ENCODE measurements at regions not wholly inside any gene's neighbourhood (a gene's known extent, or its start where the extent isn't known, plus 50 kb on each side); places are given as distances from the start of the nearest gene placed in this dataset.

DNA sequence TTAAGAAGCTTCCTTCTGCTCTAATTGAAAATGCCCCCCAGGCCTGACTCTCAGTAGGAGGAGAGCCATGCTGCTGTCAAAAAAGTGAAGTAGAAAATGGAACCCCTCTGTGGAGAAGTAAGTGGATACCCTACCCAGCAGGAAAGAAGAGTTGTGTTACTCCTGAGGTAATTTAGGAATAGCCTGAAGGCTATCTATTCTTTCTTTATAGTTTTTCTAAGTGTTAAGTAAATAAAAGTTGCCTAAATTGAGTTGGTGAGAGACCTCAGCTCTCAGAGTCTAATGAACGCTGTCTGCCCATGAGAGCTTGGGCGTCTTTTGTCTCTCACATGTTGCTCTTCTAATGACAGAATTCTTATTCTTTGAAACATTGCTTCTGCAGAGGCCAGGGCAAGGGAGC is 116.2 kb downstream of the NSUN3 start:
- intact Hi-C loops (cut with micrococcal nuclease), result no loop called here

DNA sequence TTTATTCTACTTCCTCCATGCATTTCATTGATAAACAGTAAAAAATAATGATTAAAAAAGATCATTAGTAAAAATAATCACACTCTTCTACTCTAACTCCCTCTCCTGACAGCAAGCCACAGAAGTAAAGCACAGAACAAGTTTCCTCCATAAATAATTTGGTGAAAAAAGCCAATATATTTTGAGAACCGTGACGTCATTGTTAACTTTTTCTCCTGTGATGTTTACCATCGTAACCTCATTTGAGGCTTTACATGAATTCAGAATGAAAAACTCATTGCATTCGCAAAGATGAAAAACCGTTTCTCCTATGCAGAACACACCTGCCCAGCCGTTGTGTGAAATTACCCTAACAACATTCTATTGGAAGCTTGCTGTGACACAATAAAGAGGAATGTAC is 120.7 kb downstream of the NSUN3 start:
- intact Hi-C loops (cut with micrococcal nuclease), result no loop called here

DNA sequence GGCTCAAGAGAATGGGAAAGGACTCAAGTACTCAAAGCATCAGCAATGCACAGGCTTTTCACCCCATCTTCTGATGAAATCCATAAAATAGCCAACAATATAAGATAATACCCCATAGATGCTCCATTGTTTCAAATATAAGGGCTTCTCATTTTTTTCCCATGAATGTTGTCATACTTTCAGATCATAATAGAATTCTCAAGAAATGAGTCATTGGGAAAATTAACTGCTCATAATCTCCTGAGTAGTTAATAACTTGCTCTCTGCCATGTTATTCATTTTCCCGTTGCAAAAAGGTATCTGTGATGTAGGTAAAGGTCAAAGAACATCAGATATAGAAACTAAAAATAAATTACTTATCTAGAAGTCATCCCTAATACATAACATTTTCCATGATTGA is 121.9 kb downstream of the NSUN3 start:
- intact Hi-C loops (cut with micrococcal nuclease), result no loop called here

DNA sequence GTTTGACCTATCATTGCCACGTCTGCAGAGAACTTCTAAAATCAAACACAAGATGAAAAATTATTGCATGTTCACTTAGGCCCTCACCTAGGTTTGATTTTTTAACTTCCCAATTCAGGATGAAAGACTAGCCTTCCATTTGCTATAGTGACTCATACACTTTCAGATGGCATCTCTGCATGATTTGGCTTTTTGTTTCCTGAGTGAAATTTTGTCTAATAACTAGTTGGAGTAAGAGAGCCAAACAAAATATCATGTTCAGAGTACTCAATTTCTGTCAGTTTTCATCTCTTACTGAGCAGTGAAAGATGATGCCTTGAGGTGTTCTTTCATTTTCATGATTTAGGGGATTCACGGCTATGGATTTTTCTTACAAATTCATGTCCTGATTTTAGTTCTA is 122.9 kb downstream of the NSUN3 start:
- intact Hi-C loops (cut with micrococcal nuclease), result no loop called here

DNA sequence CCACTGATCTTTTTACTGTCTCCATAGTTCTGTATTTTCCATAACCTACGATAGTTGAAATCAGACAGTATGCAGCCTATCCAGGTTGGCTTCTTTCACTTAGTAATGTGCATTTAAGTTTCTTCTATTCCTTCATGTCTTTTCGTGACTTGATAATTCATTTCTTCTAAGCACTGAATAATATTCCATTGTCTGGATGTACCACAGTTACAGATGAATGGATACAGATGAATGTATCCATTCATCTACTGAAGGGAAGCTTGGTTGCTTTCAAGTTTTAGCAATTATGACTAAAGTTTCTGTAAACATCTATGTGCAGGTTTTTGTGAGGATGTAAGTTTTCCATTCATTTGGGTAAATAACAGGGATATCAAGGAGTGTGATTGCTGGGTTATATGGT is 124.8 kb downstream of the NSUN3 start:
- intact Hi-C loops (cut with micrococcal nuclease), result no loop called here

DNA sequence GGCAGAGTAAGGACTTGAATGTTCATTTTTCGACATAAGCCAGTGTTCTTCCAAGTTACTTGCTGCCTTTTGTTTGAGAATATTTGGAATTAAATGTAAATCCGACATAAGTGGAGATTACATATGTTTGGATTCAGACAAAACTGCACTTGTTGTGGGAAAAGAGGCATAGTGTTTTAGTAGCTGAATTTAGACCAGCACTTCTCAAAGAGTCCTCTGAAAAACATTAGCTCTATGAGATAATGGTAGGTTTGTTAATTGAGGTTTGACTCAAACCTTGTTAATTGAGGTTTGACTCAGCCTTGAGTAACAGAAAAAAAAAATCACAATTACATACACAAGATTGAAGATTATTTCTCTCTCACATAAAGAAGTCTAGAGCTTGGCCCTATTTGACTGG is 132.5 kb downstream of the NSUN3 start:
- intact Hi-C loops (cut with micrococcal nuclease), result no loop called here

DNA sequence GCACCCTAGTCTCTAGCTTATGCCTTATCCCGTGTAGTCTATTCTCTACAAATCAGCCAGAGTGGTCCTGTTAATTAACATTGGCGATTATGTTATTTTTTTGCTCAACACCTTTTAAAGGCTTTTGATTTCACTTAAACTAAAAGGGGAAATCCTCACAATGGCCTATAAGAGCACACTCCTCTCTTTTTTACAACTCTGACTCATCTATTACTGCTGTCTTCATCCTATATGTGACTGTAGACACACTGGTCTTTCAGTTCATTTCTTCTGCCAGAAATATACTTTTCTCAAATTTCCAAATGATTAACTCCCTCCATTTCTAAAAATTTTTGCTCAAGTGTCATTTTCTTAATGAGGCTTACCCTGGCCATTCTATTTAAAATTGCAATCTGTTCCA is 143.4 kb downstream of the NSUN3 start:
- intact Hi-C loops (cut with micrococcal nuclease), result no loop called here

DNA sequence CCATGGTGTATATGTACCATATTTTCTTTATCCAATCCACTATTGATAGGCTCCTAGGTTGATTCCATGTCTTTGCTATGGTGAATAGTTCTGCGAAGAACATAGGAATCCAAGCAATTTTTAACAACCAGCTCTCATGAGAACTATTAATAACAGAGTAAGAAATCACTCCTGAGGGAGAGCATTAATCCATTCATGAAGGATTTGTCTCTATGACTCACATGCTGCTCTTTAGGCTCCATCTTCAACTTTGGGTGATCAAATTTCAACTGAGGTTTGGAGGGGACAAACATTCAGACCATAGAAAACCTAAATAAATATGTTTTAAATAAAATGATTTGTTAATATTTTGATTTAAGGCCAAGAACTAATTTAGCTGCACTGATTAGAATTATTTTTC is 147.4 kb downstream of the NSUN3 start:
- intact Hi-C loops (cut with micrococcal nuclease), result no loop called here

DNA sequence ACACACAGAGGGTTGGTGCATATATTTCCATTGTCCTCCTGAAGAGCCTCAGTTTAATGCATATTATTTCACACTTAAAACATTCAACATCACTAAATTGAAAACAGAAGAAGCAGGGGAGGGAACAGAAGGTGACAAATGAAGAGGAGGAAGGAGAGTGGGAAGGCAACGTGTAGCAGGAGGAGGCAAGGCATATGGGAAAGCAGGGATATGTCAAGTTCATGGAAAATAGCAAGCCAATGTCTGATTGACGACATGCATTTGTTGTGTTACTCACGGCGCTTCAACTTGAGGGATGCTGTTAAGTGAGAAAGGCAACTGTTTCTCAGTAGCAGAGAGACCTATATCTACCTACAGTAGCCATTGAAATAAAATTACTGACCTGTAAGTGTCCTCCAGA is 154.5 kb downstream of the NSUN3 start:
- intact Hi-C loops (cut with micrococcal nuclease), result no loop called here

DNA sequence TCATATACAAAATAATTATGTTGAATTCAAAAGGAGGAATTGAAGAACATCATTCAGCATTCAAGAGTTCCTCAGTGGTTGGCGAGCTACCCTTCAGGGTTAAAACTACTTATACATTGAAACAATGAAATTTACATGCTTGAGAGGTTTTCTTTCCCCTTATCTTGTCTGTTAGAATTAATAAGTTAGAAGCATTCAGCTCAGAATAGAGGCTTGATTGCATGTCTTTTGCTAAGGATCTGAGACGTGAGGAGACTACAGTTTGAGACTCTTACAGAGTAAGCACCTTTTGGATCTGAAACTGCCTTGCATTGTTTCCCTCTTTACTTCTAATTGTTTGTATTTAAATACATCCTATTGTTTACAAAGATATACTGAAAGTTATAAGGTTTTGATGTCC is 157.6 kb downstream of the NSUN3 start:
- intact Hi-C loops (cut with micrococcal nuclease), result no loop called here

DNA sequence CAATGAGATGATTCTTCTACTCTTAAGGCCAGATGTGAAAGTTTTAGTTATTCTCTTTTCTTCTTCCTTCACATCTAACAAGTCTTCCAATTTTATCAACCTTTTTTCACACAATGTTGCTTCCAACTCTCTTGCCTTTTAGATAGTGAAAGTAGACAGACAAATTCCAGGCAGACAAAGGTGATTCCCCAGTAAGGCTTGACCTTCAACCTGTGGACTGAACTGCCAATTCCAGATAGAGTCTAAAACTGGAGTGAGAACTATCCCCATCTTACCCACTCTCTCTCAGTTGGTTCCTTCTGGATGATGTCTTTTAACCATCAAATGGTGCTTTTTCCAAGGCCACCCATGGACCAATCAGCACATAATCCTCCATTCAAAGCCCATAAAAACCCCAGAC is 159.0 kb downstream of the NSUN3 start:
- intact Hi-C loops (cut with micrococcal nuclease), result no loop called here

DNA sequence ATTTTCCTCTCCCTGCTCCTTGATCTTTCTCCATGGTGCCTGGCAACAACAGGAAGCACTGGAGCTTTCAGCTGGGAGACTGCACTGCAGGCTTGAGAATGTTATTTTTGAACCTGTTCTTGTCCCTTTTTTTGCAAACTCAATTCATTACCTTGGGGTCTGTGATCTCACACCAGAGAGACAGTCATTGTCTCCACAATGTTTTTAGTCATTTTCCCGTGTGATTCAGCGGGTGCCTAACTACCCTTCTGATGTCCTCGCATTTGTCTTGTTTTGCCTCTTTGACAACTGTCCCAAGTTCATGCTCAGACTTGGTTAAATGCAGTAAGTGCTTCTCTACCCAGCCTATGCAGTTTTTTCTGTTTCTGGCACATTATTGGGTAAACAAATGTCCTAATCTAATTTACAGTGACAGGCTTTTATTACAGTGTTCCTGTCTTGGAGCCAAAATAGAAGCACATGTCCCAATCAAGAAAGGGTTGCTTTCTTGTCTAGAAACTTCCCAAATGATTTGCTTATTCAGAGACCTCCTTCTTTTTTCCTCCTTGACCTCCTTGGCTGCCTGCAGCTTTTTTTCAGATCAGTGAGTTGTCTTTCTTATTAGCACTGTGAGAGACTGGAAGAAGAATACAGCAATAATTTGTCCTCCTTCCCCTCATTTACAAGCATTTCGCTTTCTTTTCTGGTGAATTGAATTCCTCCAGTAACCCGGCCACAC is 162.4 kb downstream of the NSUN3 start:
- intact Hi-C loops (cut with micrococcal nuclease), result no loop called here

DNA sequence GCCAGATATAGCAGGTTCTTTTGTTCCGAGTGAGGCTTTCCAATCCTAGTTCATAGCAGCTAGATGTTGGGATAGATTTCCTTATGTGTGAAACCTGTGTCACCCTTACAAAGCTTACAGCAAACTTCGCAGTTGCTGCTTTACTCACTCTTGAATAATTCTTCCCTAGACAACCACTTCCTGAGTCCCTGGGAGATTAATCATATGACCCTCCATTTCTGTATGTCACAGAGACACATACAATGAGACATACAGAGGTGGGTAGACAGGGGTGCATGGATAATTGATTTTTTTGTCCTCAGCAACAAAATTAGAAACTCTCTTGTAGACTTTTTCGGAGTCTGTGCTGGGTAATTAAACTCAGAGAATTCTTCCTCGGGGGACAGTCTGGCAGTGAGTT is 163.2 kb downstream of the NSUN3 start:
- intact Hi-C loops (cut with micrococcal nuclease), result no loop called here

DNA sequence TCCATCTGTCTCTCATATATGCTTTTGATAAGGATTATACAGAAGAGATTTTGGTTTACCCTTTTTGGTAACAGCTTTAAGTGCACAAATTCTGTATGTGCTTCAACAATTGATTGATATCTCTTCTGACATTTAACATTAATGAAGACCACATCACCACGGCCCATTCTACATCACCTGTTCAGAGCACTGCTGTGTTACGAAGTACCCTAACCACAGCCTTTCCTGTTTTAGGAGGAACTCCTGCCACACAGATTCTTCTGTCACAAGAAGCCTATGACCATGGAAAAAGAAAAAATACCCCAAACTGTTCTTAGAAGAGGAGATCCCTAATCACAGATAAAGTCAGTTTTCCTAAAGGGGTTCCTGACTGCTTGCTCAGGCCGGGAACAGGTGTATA is 170.1 kb downstream of the NSUN3 start:
- intact Hi-C loops (cut with micrococcal nuclease), result no loop called here

DNA sequence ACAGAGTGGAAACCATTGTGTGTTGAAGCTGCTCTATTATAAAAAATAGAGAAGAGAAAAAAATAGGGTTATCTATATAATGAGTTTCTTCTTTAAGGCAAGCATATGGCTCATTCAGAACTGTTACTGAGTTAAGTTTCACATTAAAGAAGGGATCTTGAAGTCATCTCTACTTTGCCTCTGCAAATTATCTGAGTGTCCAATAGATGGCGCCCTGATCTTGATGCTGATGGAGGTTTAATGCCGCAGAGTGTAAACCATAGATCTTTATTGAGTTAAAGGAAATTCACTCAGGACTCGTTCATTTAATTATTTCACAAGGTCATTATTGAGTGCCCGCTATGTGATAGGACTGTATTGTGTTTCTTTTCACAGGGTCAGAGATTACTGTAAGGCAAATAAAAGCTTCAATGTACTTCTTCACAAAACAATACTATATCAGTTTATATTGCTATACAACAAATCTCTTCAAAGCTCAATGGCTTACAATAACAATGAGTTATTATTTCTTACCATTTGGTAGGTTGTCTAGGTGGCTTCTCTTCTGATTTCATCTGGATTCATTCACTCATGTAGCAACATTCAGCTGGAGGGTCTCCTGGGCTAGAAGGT is 171.4 kb downstream of the NSUN3 start:
- intact Hi-C loops (cut with micrococcal nuclease), result no loop called here

DNA sequence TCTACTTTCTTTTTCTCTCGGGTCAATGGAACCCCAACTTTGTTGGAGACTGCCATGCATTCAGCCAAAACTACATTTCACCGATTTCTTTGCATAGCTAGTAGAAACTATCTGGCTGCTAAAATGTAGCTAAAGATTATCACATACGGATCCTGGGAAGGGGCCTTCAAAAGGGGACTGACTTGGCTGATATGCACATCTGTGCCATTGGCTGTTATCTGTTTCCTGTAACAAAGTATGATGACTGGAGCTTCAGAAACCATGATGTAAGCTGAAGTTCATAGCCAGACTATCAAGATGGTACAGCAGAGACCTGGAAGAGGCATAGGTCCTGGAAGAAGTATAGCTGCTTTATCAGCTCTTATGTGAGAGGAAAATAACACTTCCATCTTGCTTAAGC is 179.1 kb downstream of the NSUN3 start:
- intact Hi-C loops (cut with micrococcal nuclease), result no loop called here

DNA sequence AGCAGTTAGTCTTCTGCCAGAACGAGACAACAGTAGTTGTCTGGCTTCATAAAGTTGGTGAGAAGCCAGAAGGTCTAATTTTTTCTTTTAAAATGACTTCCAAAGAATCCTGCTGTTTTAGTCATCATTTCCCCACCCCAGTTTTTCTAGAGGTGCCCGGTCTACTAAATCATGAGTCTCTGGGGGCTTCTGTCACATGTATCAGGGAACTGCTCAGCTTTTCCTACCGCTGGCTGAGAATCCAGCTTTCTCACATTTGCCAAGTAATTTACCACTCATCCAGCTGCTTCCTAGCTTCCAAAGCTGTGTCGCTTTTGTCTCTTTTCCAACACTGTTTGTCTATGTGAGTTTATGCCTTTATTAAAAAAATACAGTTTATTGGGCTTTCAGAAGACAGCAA is 183.3 kb downstream of the NSUN3 start:
- intact Hi-C loops (cut with micrococcal nuclease), result no loop called here

DNA sequence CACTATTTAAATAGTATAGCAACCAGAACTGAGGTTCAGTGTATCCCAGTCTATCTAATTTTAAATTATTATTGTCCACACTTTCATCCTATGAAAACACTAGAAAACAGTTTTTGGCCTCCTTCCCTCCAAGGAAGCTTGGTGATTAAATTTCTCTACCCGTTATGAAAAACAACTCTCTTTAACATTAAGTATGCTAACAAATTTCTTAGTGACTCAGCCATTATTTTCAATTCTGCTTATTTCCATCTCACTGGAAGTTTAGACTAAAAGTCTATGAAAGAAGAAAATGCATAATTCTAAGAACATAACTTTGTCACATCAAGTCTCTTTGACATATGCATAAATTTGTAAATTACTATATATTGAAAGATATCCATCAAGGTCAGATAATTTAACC is 185.2 kb downstream of the NSUN3 start:
- intact Hi-C loops (cut with micrococcal nuclease), result loop anchor here (2.0 kb wide), 1 partner anchor 243 kb away; no protein-coding TSS in a partner anchor

DNA sequence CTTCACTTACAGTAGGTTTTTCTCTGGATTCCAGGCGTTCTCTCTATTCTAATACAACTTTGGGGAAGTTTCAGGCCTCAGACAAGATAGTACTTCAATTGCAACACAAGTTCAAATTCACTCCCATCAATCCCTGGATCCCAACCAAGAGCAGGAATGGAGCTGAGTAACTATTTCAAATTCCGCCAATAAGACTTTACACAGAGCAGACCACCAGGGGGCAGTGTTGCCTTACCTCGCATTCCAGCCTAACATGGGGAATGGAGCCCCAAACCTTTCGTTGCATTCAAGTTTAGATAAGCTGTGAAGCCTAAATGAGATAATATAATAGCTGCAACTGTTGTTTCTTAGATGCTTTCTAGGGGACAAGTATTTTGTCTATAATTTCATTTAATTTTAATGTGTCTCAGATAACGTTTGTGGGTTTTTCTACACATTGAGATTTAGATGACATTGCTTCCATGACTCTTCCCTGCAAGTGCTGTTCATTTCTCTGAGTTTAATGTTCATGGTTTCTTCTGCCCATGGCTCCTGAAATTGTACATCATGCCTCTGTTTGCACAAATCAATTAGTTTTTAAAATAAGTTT is 186.7 kb downstream of the NSUN3 start:
- intact Hi-C loops (cut with micrococcal nuclease), result loop anchor here (2.0 kb wide), 1 partner anchor 245 kb away; no protein-coding TSS in a partner anchor

DNA sequence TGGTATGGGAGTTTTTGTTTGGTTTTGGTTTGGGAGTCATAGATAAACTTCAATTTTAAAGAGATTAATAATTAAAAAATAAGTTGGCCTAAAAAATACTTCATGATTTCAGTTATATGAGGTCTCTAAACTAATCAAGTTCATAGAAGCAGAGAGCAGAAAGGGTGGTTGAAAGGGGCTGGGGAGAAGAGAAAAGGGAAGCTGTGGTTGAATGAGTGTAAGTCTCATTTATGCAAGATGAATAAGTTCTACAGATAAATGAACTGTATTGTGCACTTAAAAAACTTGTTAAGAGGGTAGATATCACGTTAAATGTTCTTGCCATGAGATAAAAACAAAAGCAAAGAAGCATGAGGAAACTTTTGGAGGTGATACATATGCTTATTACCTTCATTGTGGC is 188.7 kb downstream of the NSUN3 start:
- intact Hi-C loops (cut with micrococcal nuclease), result no loop called here

DNA sequence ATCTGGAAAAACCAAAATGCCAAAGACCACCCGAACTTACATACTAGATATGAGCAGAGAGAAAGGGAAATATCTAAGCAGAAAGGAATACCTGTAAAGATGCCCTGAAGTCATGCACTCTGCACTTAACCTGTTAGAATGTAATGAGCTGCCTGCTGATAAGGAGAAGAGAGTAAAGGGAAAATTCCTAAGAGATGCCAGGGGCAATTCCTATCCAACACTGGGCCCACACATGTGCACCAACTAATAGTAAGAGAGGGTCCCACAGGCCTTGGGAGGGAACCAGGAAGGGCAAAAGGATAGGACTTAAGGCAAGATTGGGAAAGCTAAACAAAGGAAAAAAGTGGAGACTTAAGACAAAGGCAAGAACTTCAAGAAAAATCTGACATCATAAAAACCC is 189.5 kb downstream of the NSUN3 start:
- intact Hi-C loops (cut with micrococcal nuclease), result no loop called here

DNA sequence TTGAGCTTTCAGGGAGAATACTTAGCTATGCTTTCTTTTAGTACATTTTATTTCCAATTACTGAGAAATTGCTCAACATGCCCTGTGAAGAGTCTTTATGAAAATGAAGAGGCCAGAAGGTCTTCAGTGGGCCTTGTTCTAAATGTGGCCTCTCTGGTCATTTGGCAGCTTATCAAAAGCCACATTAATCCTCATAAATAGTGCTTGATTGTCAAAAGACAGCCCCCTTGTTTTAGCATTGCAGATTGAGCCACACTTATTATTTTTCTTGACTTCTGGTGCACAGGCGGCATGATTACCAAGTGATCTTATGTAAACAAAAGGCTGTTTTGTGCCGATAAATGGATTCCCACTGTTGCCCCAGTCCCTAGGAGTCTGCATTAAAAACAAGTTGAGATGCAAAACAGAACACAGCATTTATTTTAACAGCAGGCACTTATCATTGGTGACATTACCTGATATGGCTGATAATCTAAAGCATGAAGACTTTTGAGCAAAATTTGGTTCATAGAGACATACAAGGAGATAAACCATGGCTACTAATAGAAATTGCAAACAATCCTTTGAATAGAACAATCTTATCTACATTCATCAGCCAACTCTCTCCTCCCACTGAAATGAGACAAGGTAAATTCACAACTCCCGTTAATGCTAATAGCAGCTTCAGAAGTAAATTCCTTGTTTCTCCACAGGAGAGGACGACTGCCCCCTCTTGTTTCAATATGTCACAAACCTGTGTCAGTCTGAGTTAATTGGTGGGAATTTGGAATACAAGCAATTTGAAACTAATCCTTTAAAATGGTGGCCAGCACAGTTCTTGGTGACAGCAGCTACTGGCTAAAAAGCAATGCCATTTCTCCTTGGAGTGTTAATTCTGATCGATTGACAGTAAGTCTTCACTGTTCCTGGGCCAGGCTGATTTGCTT is 194.3 kb downstream of the NSUN3 start:
- intact Hi-C loops (cut with micrococcal nuclease), result no loop called here
